ENCODE measurements at regions not wholly inside any gene's neighbourhood (a gene's known extent, or its start where the extent isn't known, plus 50 kb on each side); places are given as distances from the start of the nearest gene placed in this dataset.

DNA sequence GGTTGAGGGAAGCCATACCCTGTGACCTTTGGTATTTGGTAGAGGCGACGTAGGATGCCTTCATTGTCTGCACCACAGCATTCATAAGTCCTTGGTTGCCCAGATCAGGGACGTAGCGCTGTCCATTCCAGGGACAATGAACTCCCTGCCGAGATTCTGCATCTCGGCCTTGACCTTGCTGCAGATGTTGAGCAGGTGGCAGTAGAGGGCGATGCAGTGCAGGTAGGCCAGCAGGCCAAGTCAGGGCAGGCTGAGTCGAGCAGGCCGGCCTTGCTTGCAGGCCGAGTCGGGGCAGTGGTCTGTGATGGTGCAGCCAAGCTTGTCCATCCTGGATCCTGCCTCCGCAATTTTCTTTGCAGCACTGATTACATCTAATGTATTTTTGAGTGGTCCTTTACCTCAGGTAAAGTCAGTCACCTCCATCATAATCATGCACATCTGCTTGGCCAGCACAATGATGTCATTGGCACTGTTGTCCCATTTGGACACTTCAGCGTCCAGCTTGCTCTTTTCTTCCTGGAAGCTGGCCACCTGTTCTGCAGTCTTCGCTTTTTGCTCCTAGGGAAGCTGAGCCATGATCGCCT, 93.4 kb upstream of the CCDC112 start:
- no CpG with 5 or more reads among the region's 15 CpGs for WGBS (ENCODE audit: insufficient coverage, insufficient read length)
- H3K4me1 ChIP-seq (ENCODE audit: control insufficient read depth, insufficient read depth, low read length) = 0 out of 2 replicates have a peak, but pooled peaks cover 1% of the 10 kb centered on the region
- H3K27ac ChIP-seq (ENCODE audit: low read length) = no peak overlapping the region
- peak; percentile 29 for DNase-seq (ENCODE audit: low read depth, low spot score)
- H3K27me3 ChIP-seq (ENCODE audit: control insufficient read depth, insufficient read depth, low read length) = no peaks in the 10 kb centered on the region
- H3K36me3 ChIP-seq (ENCODE audit: control insufficient read depth, insufficient read depth, low read length) = no peaks in the 10 kb centered on the region
- no peaks in the 10 kb centered on the region for H3K9me3 ChIP-seq (ENCODE audit: control insufficient read depth, insufficient read depth, low read length)
- H3K4me3 ChIP-seq (ENCODE audit: low read length) = no peak overlapping the region

DNA sequence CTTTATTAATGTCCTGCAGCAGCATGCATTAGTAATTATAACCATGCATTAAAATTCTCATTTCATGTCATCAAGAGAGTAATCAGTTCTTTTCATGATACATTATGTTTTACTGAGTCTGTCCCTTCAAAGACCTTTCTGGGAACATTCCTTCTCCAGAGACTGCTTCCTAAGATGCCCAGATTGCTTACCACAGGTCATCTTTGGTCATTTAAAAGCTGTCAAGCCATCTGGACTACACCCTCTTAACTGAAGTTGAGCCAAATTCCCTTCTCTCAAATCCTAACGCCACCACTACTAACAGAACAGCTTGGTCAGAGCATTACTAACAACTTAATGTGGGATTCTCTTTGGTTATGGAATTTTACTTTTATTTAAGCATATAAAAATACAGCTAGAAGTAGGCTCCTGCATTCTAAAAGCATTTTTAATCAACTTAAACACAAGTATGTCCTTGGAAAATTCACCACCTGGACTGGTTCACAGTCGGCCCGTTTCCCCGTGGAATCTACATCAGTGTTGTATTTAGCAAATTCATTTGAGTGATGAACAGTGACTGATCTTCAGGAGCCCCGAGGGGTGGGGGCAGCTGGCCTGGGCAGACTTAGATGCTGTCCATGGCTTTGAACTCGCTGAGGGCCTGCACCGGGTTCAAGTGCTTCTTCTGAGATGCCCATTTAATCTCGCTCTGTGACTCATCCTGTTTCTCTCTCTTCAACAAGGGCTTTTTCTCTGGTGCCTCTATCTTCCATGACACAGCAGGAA, 92.8 kb upstream of the CCDC112 start:
- H3K4me1 ChIP-seq (ENCODE audit: control insufficient read depth, insufficient read depth, low read length) = 0 out of 2 replicates have a peak, but pooled peaks cover 1% of the 10 kb centered on the region
- no peaks in the 10 kb centered on the region for H3K36me3 ChIP-seq (ENCODE audit: control insufficient read depth, insufficient read depth, low read length)
- H3K27ac ChIP-seq (ENCODE audit: low read length) = no peak overlapping the region
- no CpG with 5 or more reads among the region's 8 CpGs for WGBS (ENCODE audit: insufficient coverage, insufficient read length)
- DNase-seq (ENCODE audit: low read depth, low spot score) = no peak
- H3K4me3 ChIP-seq (ENCODE audit: low read length) = no peak overlapping the region
- H3K9me3 ChIP-seq (ENCODE audit: control insufficient read depth, insufficient read depth, low read length) = no peaks in the 10 kb centered on the region
- no peaks in the 10 kb centered on the region for H3K27me3 ChIP-seq (ENCODE audit: control insufficient read depth, insufficient read depth, low read length)

DNA sequence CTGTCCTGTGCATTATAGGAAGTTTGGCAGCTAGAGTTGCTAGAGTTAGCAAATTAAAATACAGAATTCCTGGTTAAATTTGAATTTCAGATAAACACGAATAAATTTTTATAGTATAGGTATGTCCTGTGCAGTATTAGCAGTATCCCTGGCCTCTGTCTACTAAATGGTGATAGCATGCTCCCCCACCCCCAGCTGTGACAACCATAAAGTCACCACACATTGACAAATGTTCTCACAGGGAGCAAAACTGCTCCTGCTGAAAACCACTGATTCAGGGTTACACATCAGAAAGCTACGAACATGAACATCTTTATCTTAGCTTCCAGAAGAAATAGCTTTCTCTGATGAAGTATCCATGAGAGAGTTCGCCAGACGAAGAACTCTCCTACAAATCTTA, 91.8 kb upstream of the CCDC112 start:
- H3K27me3 ChIP-seq (ENCODE audit: control insufficient read depth, insufficient read depth, low read length) = no peaks in the 10 kb centered on the region
- WGBS (ENCODE audit: insufficient coverage, insufficient read length) = no CpG with 5 or more reads among the region's 4 CpGs
- no peak overlapping the region for H3K27ac ChIP-seq (ENCODE audit: low read length)
- H3K4me1 ChIP-seq (ENCODE audit: control insufficient read depth, insufficient read depth, low read length) = 0 out of 2 replicates have a peak, but pooled peaks cover 1% of the 10 kb centered on the region
- no peaks in the 10 kb centered on the region for H3K36me3 ChIP-seq (ENCODE audit: control insufficient read depth, insufficient read depth, low read length)
- H3K4me3 ChIP-seq (ENCODE audit: low read length) = no peak overlapping the region
- DNase-seq (ENCODE audit: low read depth, low spot score) = no peak
- H3K9me3 ChIP-seq (ENCODE audit: control insufficient read depth, insufficient read depth, low read length) = no peaks in the 10 kb centered on the region

DNA sequence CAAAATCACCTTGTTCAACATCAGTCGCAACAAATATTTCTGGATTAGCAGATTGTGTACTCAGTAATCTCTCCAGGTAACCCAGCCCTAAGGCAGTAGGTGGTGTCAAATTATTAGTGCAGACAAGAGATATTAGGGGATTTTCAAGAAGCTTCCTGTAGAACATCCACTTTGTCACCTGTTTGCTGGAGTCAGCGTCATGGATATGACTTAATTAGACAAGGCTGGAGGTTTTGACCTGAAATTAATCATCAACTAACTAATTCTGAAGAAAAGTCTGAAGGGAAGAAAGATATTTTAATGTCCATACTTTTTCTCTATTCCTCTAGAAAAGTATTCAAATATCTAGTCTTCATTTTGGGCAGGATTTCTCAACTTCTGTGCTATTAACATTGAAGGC, 91.4 kb upstream of the CCDC112 start:
- Histone ChIP-seq H3K4me1 (ENCODE audit: control insufficient read depth, insufficient read depth, low read length) (0 out of 2 replicates have a peak, but pooled peaks cover 1% of the 10 kb centered on the region), H3K27ac (ENCODE audit: low read length) (no peak overlapping the region), H3K27me3 (ENCODE audit: control insufficient read depth, insufficient read depth, low read length) (no peaks in the 10 kb centered on the region), H3K36me3 (ENCODE audit: control insufficient read depth, insufficient read depth, low read length) (no peaks in the 10 kb centered on the region), H3K4me3 (ENCODE audit: low read length) (no peak overlapping the region), H3K9me3 (ENCODE audit: control insufficient read depth, insufficient read depth, low read length) (no peaks in the 10 kb centered on the region)
- no peak for DNase-seq (ENCODE audit: low read depth, low spot score)
- no CpG with 5 or more reads among the region's 2 CpGs for WGBS (ENCODE audit: insufficient coverage, insufficient read length)

DNA sequence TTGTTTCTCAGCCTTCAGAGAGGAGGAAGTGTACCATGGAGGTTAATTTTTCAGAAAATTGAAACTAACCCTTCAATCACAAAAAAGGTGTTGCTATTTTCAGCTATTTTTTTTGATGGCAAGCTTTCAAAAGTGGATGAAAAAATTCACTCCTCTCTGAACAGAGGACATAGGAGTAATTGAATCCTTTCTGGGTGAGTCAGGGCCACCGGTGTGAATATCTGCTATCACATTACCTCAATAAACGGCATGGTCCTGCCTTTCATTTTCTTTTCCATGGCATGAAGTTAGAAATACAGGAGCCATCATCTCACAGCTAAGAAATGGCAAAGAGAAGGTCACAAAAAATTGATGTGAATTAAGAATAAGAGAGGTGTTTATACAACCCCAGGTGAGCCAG, 90.2 kb upstream of the CCDC112 start:
- Histone ChIP-seq H3K36me3 (ENCODE audit: control insufficient read depth, insufficient read depth, low read length) (no peaks in the 10 kb centered on the region), H3K4me1 (ENCODE audit: control insufficient read depth, insufficient read depth, low read length) (0 out of 2 replicates have a peak, but pooled peaks cover 1% of the 10 kb centered on the region), H3K27me3 (ENCODE audit: control insufficient read depth, insufficient read depth, low read length) (no peaks in the 10 kb centered on the region), H3K27ac (ENCODE audit: low read length) (no peak overlapping the region), H3K4me3 (ENCODE audit: low read length) (no peak overlapping the region), H3K9me3 (ENCODE audit: control insufficient read depth, insufficient read depth, low read length) (no peaks in the 10 kb centered on the region)
- WGBS (ENCODE audit: insufficient coverage, insufficient read length) = no CpG with 5 or more reads among the region's 2 CpGs
- no peak for DNase-seq (ENCODE audit: low read depth, low spot score)

DNA sequence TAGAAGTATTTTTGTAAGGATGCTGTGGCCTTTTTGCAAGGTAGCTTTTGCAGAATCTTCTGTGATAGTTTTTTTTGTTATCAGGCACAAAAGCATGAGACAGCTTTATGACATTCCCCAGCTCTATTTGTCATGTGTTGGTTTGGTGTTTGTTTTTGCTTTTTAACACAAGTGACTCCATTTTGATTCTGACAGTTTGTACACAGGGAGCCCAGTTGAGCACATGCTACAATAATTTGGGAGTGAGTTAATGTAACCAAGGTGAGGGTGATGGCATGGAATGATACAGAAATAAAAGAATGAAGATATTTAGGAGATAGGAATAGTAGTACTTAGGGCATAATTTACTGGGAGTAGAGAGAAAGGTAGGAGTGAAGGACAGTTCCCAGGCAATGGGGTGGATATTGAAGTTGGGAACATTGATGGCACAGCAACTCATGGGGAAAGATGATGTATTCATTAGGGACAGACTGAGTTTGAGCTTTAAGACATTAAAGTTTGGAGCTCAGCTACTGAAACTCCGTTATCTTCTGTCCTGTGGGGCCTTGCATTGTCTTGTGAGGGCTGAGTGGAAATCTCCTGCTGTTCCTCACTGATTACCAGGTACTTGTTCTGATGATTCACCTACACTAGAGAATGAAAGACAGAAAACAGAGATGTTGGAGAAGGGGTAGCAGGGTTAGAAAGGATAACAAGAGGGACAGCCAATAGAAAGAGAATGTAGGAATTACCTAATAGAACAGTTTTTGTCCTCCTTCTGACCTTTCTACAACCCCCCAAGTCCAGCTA, 88.3 kb upstream of the CCDC112 start:
- H3K4me1 ChIP-seq (ENCODE audit: control insufficient read depth, insufficient read depth, low read length) = 0 out of 2 replicates have a peak, but pooled peaks cover 1% of the 10 kb centered on the region
- no peaks in the 10 kb centered on the region for H3K36me3 ChIP-seq (ENCODE audit: control insufficient read depth, insufficient read depth, low read length)
- DNase-seq (ENCODE audit: low read depth, low spot score) = no peak
- H3K4me3 ChIP-seq (ENCODE audit: low read length) = no peak overlapping the region
- H3K9me3 ChIP-seq (ENCODE audit: control insufficient read depth, insufficient read depth, low read length) = no peaks in the 10 kb centered on the region
- H3K27ac ChIP-seq (ENCODE audit: low read length) = no peak overlapping the region
- H3K27me3 ChIP-seq (ENCODE audit: control insufficient read depth, insufficient read depth, low read length) = no peaks in the 10 kb centered on the region
- no CpG with 5 or more reads among the region's 1 CpG for WGBS (ENCODE audit: insufficient coverage, insufficient read length)

DNA sequence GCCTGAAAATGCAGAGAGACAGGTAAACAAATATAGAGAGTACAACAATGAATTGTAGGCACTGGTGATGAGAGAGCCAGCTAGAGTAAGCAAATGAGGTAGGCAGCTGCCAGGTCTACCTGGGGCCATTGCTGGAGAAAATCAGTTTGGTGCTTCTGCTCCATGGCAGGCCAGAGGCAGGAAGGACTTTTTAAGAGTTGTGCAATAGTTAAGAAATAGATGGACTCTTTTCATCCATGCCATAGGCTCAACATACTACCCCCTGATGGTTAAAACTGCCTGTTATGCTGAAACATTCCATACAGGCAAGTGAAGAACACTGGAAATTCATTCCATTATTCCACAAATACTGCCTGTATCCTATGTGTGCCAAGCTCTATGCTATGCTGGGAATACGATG, 86.5 kb upstream of the CCDC112 start:
- WGBS (ENCODE audit: insufficient coverage, insufficient read length) = no CpG with 5 or more reads among the region's 1 CpG
- Histone ChIP-seq H3K4me1 (ENCODE audit: control insufficient read depth, insufficient read depth, low read length) (no peaks in the 10 kb centered on the region), H3K27ac (ENCODE audit: low read length) (no peak overlapping the region), H3K36me3 (ENCODE audit: control insufficient read depth, insufficient read depth, low read length) (no peaks in the 10 kb centered on the region), H3K9me3 (ENCODE audit: control insufficient read depth, insufficient read depth, low read length) (no peaks in the 10 kb centered on the region), H3K4me3 (ENCODE audit: low read length) (no peak overlapping the region), H3K27me3 (ENCODE audit: control insufficient read depth, insufficient read depth, low read length) (no peaks in the 10 kb centered on the region)
- no peak for DNase-seq (ENCODE audit: low read depth, low spot score)

DNA sequence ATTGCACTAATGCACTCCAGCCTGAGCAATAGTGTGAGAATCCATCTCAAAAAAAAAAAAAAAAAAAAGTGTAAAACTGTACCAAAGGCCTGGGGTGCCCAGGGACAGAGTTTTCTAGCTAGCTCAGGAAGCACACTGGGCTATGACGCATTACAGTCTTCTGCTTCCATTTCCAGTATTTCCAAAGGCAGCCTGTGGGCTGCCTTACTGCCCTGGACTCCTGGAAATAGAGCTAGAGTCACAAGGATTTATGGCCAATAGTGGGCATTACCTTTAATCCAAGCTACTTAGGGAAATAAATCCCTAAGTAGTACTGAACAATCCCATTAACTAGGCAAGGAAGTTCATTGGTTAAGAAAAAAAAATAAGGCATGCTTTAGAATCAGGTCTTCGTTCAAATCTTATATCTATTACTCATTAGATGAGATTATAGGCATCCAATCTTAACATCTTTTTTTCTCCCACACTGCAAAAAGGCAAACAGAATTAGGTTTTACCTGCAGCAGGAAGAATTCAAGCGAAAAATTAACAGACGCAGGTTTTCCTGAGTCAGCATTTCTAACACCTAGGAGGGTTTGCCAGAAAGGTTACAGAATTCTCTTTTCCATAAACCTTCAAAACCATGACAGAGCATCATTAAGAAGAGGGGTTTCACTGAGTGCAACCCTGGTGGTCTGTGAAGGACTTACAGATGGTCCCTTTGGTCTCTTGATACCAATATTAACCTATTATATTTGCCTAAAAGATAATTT, 85.6 kb upstream of the CCDC112 start:
- no peak for DNase-seq (ENCODE audit: low read depth, low spot score)
- Histone ChIP-seq H3K36me3 (ENCODE audit: control insufficient read depth, insufficient read depth, low read length) (no peaks in the 10 kb centered on the region), H3K27me3 (ENCODE audit: control insufficient read depth, insufficient read depth, low read length) (no peaks in the 10 kb centered on the region), H3K4me1 (ENCODE audit: control insufficient read depth, insufficient read depth, low read length) (no peaks in the 10 kb centered on the region), H3K9me3 (ENCODE audit: control insufficient read depth, insufficient read depth, low read length) (no peaks in the 10 kb centered on the region), H3K27ac (ENCODE audit: low read length) (no peak overlapping the region), H3K4me3 (ENCODE audit: low read length) (no peak overlapping the region)
- WGBS (ENCODE audit: insufficient coverage, insufficient read length) = no CpG with 5 or more reads among the region's 4 CpGs

DNA sequence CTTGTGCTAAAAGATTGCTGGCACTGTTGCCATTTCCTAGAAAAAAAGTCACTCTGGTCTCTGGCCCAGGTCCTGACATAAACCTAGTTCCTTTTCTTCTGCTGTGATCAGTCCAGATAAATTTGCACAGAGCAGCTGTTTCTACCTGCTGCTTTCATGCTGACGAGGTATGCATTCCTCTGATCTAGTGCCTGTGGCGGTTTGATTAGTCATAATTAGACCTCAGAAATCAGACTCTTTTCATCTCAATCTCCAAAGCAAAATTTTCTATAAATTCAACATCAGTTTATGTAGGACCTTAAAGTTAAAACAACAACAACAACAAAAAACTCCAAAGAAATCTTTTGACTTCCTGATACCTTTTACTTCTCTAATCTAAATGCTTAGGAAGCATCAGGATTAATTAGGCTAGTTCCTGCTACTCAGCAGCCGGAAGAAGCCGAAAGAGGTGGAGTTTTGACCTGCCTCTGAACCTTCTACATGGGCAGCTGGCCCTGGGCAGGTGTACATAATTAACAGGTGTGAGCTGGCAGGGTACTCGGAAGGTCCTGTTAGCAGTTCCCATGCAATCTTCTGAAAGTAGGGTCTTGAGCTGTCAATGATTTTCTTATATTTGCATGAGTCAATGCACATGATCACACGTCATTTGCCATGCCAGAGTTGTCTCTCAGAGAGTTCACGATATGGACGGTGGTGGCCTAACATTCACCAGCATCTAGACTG, 83.3 kb upstream of the CCDC112 start:
- WGBS (ENCODE audit: insufficient coverage, insufficient read length) = no CpG with 5 or more reads among the region's 8 CpGs
- H3K4me3 ChIP-seq (ENCODE audit: low read length) = no peak overlapping the region
- H3K4me1 ChIP-seq (ENCODE audit: control insufficient read depth, insufficient read depth, low read length) = no peaks in the 10 kb centered on the region
- DNase-seq (ENCODE audit: low read depth, low spot score) = no peak
- no peak overlapping the region for H3K27ac ChIP-seq (ENCODE audit: low read length)
- H3K36me3 ChIP-seq (ENCODE audit: control insufficient read depth, insufficient read depth, low read length) = no peaks in the 10 kb centered on the region
- no peaks in the 10 kb centered on the region for H3K27me3 ChIP-seq (ENCODE audit: control insufficient read depth, insufficient read depth, low read length)
- H3K9me3 ChIP-seq (ENCODE audit: control insufficient read depth, insufficient read depth, low read length) = no peaks in the 10 kb centered on the region

All from iPS DF 6.9 (cell line).